ENCODE measurements at regions not wholly inside any gene's neighbourhood (a gene's known extent, or its start where the extent isn't known, plus 50 kb on each side); places are given as distances from the start of the nearest gene placed in this dataset.

DNA sequence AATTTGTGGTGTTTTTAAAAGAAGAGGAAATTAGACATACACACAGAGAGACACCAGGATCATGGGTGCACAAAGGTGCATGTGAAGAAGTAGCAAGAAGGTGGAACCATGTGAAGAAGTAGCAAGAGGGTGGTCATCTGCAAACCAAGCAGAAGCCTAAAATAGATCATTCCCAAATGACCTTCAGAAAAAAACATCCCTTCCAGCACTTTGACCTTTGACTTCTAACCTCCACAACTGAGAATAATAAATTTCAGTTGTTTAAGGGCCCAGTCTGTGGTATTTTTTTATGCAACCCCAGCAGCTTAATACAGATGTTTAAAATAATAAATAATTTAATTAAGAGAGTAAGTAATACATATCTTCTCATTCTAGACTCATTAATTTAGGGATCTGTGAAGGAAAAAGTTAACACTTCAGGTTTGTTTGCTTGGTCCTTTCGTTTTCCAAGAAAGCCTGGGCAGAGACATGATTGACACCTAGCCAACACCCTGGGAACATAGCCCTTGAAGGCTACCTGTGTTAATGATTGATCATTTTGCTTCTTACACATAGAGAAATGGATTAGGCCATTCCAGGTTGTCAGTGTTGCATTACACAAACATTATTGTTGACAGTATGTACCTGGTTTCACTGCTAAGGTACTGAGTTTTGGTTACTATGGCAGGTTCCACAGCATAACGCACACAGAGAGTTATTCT, 1331.2 kb upstream of the GBE1 start:
- TF ChIP-seq CHD4 (IDR thresholded peaks at IDR 0.05; ENCODE audit: insufficient read depth, insufficient replicate concordance, low read depth, low read length, poor library complexity, severe bottlenecking): no peak
- TF ChIP-seq, protein P1, sequence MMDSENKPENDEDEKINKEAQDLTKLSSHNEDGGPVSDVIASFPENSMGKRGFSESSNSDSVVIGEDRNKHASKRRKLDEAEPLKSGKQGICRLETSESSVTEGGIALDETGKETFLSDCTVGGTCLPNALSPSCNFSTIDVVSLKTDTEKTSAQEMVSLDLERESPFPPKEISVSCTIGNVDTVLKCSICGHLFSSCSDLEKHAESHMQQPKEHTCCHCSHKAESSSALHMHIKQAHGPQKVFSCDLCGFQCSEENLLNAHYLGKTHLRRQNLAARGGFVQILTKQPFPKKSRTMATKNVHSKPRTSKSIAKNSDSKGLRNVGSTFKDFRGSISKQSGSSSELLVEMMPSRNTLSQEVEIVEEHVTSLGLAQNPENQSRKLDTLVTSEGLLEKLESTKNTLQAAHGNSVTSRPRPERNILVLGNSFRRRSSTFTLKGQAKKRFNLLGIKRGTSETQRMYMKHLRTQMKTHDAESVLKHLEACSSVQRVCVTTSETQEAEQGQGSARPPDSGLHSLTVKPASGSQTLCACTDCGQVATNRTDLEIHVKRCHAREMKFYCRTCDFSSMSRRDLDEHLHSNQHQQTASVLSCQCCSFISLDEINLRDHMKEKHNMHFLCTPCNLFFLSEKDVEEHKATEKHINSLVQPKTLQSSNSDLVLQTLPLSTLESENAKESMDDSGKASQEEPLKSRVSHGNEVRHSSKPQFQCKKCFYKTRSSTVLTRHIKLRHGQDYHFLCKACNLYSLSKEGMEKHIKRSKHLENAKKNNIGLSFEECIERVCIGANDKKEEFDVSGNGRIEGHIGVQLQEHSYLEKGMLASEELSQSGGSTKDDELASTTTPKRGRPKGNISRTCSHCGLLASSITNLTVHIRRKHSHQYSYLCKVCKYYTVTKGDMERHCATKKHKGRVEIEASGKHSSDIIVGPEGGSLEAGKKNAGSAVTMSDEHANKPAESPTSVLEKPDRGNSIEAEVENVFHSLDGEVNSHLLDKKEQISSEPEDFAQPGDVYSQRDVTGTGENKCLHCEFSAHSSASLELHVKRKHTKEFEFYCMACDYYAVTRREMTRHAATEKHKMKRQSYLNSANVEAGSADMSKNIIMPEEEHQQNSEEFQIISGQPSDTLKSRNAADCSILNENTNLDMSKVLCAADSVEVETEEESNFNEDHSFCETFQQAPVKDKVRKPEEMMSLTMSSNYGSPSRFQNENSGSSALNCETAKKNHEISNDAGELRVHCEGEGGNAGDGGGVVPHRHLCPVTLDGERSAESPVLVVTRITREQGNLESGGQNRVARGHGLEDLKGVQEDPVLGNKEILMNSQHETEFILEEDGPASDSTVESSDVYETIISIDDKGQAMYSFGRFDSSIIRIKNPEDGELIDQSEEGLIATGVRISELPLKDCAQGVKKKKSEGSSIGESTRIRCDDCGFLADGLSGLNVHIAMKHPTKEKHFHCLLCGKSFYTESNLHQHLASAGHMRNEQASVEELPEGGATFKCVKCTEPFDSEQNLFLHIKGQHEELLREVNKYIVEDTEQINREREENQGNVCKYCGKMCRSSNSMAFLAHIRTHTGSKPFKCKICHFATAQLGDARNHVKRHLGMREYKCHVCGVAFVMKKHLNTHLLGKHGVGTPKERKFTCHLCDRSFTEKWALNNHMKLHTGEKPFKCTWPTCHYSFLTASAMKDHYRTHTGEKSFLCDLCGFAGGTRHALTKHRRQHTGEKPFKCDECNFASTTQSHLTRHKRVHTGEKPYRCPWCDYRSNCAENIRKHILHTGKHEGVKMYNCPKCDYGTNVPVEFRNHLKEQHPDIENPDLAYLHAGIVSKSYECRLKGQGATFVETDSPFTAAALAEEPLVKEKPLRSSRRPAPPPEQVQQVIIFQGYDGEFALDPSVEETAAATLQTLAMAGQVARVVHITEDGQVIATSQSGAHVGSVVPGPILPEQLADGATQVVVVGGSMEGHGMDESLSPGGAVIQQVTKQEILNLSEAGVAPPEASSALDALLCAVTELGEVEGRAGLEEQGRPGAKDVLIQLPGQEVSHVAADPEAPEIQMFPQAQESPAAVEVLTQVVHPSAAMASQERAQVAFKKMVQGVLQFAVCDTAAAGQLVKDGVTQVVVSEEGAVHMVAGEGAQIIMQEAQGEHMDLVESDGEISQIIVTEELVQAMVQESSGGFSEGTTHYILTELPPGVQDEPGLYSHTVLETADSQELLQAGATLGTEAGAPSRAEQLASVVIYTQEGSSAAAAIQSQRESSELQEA (IDR thresholded peaks at IDR 0.05; ENCODE audit: low read depth): no peak
- TF ChIP-seq FOXM1 (IDR thresholded peaks at IDR 0.05; ENCODE audit: low read depth): no peak
- TF ChIP-seq FOXM1 (CRISPR knock-in tag; IDR thresholded peaks at IDR 0.05; ENCODE audit: low read depth): no peak
- no peak for TF ChIP-seq SP2 (IDR thresholded peaks at IDR 0.05; ENCODE audit: extremely low read depth, low read depth, low read length, poor library complexity, severe bottlenecking)
- TF ChIP-seq, protein P2, sequence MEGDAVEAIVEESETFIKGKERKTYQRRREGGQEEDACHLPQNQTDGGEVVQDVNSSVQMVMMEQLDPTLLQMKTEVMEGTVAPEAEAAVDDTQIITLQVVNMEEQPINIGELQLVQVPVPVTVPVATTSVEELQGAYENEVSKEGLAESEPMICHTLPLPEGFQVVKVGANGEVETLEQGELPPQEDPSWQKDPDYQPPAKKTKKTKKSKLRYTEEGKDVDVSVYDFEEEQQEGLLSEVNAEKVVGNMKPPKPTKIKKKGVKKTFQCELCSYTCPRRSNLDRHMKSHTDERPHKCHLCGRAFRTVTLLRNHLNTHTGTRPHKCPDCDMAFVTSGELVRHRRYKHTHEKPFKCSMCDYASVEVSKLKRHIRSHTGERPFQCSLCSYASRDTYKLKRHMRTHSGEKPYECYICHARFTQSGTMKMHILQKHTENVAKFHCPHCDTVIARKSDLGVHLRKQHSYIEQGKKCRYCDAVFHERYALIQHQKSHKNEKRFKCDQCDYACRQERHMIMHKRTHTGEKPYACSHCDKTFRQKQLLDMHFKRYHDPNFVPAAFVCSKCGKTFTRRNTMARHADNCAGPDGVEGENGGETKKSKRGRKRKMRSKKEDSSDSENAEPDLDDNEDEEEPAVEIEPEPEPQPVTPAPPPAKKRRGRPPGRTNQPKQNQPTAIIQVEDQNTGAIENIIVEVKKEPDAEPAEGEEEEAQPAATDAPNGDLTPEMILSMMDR (IDR thresholded peaks at IDR 0.05 in 2 of 3, conservative IDR thresholded peaks at IDR 0.05 in 1 of 3; ENCODE audit: insufficient read depth in 2 of 3, low read depth in 1 of 3, low read length in 3 of 3): no peak
- TF ChIP-seq POLR2AphosphoS2 (IDR thresholded peaks at IDR 0.05; ENCODE audit: low read length): no peak
- no peak for TF ChIP-seq FOS (IDR thresholded peaks at IDR 0.05; ENCODE audit: extremely low read depth, insufficient read length)
- no peak for TF ChIP-seq RBFOX2 (IDR thresholded peaks at IDR 0.05; ENCODE audit: low read depth, low read length)
- TF ChIP-seq TFAM (CRISPR knock-in tag; conservative IDR thresholded peaks at IDR 0.05): no peak
- TF ChIP-seq YY1 (IDR thresholded peaks at IDR 0.05; ENCODE audit: borderline replicate concordance in 1 of 3, control insufficient read depth in 1 of 3, extremely low read depth in 1 of 3, insufficient read depth in 3 of 3, insufficient read length in 1 of 3, insufficient replicate concordance in 2 of 3, low read depth in 1 of 3, low read length in 2 of 3): no peak
- TF ChIP-seq, protein P3, sequence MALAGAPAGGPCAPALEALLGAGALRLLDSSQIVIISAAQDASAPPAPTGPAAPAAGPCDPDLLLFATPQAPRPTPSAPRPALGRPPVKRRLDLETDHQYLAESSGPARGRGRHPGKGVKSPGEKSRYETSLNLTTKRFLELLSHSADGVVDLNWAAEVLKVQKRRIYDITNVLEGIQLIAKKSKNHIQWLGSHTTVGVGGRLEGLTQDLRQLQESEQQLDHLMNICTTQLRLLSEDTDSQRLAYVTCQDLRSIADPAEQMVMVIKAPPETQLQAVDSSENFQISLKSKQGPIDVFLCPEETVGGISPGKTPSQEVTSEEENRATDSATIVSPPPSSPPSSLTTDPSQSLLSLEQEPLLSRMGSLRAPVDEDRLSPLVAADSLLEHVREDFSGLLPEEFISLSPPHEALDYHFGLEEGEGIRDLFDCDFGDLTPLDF (CRISPR knock-in tag; IDR thresholded peaks at IDR 0.05): no peak
- TF ChIP-seq NFIC (IDR thresholded peaks at IDR 0.05): no peak
- TF ChIP-seq CHD1 (IDR thresholded peaks at IDR 0.05; ENCODE audit: low read length): no peak
